Transverse colon (tissue), 4 donors: ENCODE measurements at regions not wholly inside any gene's neighbourhood (a gene's known extent, or its start where the extent isn't known, plus 50 kb on each side); places are given as distances from the start of the nearest gene placed in this dataset.

Experiments used
- DNase-seq: peaks from one replicate; pipeline ENCODE4 v3.0.0-alpha.2; 2019
- H3K27ac ChIP-seq, 4 donors: fragments of 200-600 bp; sonication (generic); 2 replicates each; pipeline ENCODE4 v1.5.1; 2016 to 2018; ENCODE audit warnings: inconsistent platforms in 4 of 4
- H3K27me3 ChIP-seq: fragments of 200-600 bp; sonication (generic); 2 replicates; pipeline ENCODE4 v1.5.1; 2017; ENCODE audit warnings: inconsistent platforms
- H3K36me3 ChIP-seq, 4 donors: fragments of 200-600 bp; sonication (generic); 2 replicates each; pipeline ENCODE4 v1.5.1; 2017 to 2019; ENCODE audit warnings: inconsistent platforms in 4 of 4
- H3K4me1 ChIP-seq, 4 donors: fragments of 200-600 bp; sonication (generic); 2 replicates each; pipeline ENCODE4 v1.5.1; 2017 to 2020; ENCODE audit warnings: inconsistent platforms in 4 of 4
- H3K4me3 ChIP-seq, 4 donors: fragments of 200-600 bp; sonication (generic); 1 replicate in 1 of 4; 2 replicates in 3 of 4; pipeline versions ENCODE4 v1.5.1 to v1.6.1; 2017 to 2019; ENCODE audit warnings: inconsistent platforms in 4 of 4
- H3K9me3 ChIP-seq, 2 donors: fragments of 200-600 bp; sonication (generic); 2 replicates each; pipeline ENCODE4 v1.5.1; 2017 to 2019; ENCODE audit warnings: inconsistent platforms in 2 of 2
- EP300 ChIP-seq: sonication (generic); formaldehyde crosslinking; IDR thresholded peaks from one replicate; pipeline ENCODE4 v1.6.1; 2017; ENCODE audit warnings: antibody characterized with exemption, low read depth
- POLR2A ChIP-seq: fragments of 450-650 bp; IDR thresholded peaks from one replicate; pipeline ENCODE4 v1.6.1; 2016; ENCODE audit warnings: antibody characterized with exemption, mild to moderate bottlenecking, moderate library complexity
- POLR2AphosphoS5 ChIP-seq, 3 donors: sonication (generic); formaldehyde crosslinking; IDR thresholded peaks; one replicate each; pipeline ENCODE4 v1.6.1; 2016; ENCODE audit warnings: antibody characterized with exemption in 3 of 3
- WGBS, 2 donors: methylation state at CpG; one replicate each; pipeline ENCODE4 v1.1.5; 2018; ENCODE audit warnings: low coverage in 1 of 2; 5-methylcytosine and 5-hydroxymethylcytosine counted together
- in situ Hi-C, 4 donors: fragments of 200-750 bp; cut with MboI; loops; one replicate each; pipeline versions ENCODE4 v1.15.0 to v1.15.1; 2017; ENCODE audit warnings: low sequenced_read_pairs in 3 of 4, low pct_ligation_motif_present in 1 of 4, low pct_unique_long_range_greater_than_20kb in 1 of 4
- intact Hi-C: fragments of 100-400 bp; cut with DNase I; formaldehyde crosslinking; loops from one replicate; pipeline ENCODE4 v1.15.1; 2023; ENCODE audit warnings: low total_unique reads
- TF ChIP-seq, protein P1 (sequence below), 5 experiments: fragments of 200-600 bp in 3 of 5; fragments of 450-650 bp in 2 of 5; sonication (generic) in 3 of 5; IDR thresholded peaks; 1 replicate in 2 of 5; 2 replicates in 3 of 5; pipeline ENCODE4 v1.5.1; 2016 to 2017; ENCODE audit warnings: antibody characterized with exemption in 5 of 5, inconsistent platforms in 3 of 5, mild to moderate bottlenecking in 2 of 5, moderate library complexity in 1 of 5

DNA sequence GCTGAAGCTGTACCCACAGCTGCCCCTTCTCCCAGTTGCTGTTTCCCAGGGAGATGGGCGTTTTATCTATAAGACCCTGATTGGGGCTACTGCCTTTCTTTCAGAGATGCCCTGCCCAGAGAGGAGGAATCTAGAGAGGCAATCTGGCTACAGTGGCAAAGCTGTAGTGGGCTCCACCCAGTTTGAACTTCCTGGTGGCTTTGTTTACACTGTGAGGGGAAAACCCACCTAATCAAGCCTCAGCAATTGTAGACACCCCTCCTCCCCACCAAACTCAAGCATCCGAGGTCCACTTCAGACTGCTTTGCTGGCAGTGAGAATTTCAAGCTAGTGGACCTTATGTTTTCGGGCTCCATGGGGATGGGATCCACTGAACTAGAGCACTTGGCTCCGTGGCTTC is 240.4 kb upstream of the AFF2 start:
- in situ Hi-C loops: no loop called here
- WGBS, 2 donors: 63% methylated on average over 4 of the region's 4 CpGs; no CpG with 5 or more reads in 1 of the 2 donors
- TF ChIP-seq, protein P1, sequence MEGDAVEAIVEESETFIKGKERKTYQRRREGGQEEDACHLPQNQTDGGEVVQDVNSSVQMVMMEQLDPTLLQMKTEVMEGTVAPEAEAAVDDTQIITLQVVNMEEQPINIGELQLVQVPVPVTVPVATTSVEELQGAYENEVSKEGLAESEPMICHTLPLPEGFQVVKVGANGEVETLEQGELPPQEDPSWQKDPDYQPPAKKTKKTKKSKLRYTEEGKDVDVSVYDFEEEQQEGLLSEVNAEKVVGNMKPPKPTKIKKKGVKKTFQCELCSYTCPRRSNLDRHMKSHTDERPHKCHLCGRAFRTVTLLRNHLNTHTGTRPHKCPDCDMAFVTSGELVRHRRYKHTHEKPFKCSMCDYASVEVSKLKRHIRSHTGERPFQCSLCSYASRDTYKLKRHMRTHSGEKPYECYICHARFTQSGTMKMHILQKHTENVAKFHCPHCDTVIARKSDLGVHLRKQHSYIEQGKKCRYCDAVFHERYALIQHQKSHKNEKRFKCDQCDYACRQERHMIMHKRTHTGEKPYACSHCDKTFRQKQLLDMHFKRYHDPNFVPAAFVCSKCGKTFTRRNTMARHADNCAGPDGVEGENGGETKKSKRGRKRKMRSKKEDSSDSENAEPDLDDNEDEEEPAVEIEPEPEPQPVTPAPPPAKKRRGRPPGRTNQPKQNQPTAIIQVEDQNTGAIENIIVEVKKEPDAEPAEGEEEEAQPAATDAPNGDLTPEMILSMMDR (IDR thresholded peaks at IDR 0.05): no peak
- TF ChIP-seq EP300: no peak
- no peak for TF ChIP-seq POLR2A
- no peak for TF ChIP-seq POLR2AphosphoS5 (IDR thresholded peaks at IDR 0.05)

DNA sequence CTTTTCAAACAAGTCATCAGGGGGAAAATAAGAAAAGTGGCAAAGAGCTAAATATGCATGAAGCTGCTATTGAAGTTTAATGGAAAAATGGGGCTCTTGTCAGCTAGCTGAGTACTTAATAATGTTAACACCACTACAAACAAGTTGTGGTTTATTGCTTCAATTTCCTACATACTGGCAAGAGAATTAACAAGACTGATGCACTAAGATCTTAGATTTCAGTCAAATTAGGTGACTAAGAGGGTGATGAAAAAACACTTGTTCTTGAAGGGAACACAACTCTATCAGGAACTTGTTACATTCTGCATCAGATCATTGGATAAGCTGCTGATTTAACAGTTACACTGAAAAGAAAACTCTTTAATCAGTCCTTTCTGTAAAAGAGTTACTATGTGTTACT is 234.6 kb upstream of the AFF2 start:
- DNase-seq: no peak
- H3K27ac ChIP-seq: no peak overlapping the region
- intact Hi-C loops (no loop called here), in situ Hi-C loops (no loop called here)
- H3K36me3 ChIP-seq: no peaks in the 10 kb centered on the region
- H3K27me3 ChIP-seq: no peaks in the 10 kb centered on the region
- H3K4me1 ChIP-seq: no peaks in the 10 kb centered on the region
- TF ChIP-seq POLR2AphosphoS5 (IDR thresholded peaks at IDR 0.05): no peak
- no peak for TF ChIP-seq POLR2A
- no peak for TF ChIP-seq EP300
- TF ChIP-seq, protein P1 (IDR thresholded peaks at IDR 0.05): no peak
- H3K9me3 ChIP-seq: no peaks in the 10 kb centered on the region
- H3K4me3 ChIP-seq: no peak overlapping the region

More for the DNA sequence above, 240.4 kb upstream of the AFF2 start:
- no peaks in the 10 kb centered on the region for H3K9me3 ChIP-seq
- H3K4me3 ChIP-seq: no peak overlapping the region
- no peaks in the 10 kb centered on the region for H3K4me1 ChIP-seq
- H3K36me3 ChIP-seq: no peaks in the 10 kb centered on the region
- H3K27ac ChIP-seq: no peak overlapping the region
- H3K27me3 ChIP-seq: no peaks in the 10 kb centered on the region
- no peak for DNase-seq
- intact Hi-C loops: no loop called here

DNA sequence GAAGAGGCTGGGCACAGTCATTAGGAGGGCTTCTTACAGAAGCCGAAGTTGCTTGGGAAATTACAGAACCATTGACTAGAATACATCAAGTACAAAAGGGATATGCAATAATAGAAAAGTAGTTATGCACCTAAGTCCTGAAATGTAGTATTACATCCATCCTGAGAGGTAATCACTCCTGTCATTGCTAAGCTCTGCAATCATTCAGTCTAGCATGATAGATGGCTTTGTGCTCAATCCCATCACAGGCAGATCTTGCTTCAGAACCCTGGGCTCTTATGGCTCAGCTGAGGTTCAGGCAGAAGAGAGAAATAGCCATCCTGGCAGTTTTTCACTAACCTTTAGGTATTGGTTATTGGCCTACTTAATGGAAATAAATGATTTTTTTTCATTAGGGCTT is 231.7 kb upstream of the AFF2 start:
- Histone ChIP-seq H3K4me3 (no peak overlapping the region), H3K36me3 (no peaks in the 10 kb centered on the region), H3K27ac (no peak overlapping the region), H3K9me3 (no peaks in the 10 kb centered on the region), H3K4me1 (no peaks in the 10 kb centered on the region), H3K27me3 (no peaks in the 10 kb centered on the region)
- in situ Hi-C loops: no loop called here
- intact Hi-C loops: no loop called here
- no peak for DNase-seq
- TF ChIP-seq, protein P1 (IDR thresholded peaks at IDR 0.05): no peak
- TF ChIP-seq EP300: no peak
- no peak for TF ChIP-seq POLR2A
- no peak for TF ChIP-seq POLR2AphosphoS5 (IDR thresholded peaks at IDR 0.05)
- 72% methylated on average over 1 of the region's 1 CpG; no CpG with 5 or more reads in 1 of the 2 donors for WGBS, 2 donors

DNA sequence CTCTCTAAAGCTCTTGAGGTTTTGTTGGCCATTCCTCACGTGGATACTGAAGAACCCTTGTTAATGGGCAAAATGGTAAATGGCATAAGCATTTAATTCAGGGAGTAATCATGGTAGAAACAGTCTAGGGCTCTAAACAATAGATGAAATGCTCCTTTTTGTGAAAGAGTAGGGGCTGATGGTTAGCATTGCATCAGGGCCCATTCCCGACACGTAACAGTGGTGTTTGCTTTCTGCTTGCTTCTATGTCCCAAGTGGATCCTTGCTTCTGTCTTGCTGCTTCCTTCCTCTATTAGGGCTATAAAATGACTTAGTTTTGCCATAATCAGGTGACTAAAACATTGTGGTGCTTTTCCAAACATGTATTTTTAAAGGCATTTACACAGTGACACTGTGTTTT is 230.9 kb upstream of the AFF2 start:
- Histone ChIP-seq H3K27ac (no peak overlapping the region), H3K36me3 (no peaks in the 10 kb centered on the region), H3K27me3 (no peaks in the 10 kb centered on the region), H3K4me3 (no peak overlapping the region), H3K9me3 (no peaks in the 10 kb centered on the region), H3K4me1 (no peaks in the 10 kb centered on the region)
- in situ Hi-C loops: no loop called here
- no peak for TF ChIP-seq EP300
- no peak for TF ChIP-seq POLR2A
- no peak for TF ChIP-seq POLR2AphosphoS5 (IDR thresholded peaks at IDR 0.05)
- TF ChIP-seq, protein P1 (IDR thresholded peaks at IDR 0.05): no peak
- WGBS, 2 donors: 40 to 62% methylated on average over 1 to 3 of the region's 3 CpGs
- intact Hi-C loops: no loop called here
- DNase-seq: no peak
